Fibroblast of villous mesenchyme (primary cell): ENCODE measurements at regions not wholly inside any gene's neighbourhood (a gene's known extent, or its start where the extent isn't known, plus 50 kb on each side); places are given as distances from the start of the nearest gene placed in this dataset.

Source experiments
- DNase-seq: peaks from one replicate; pipeline ENCODE4 v3.0.0-alpha.2; 2010; ENCODE audit warnings: low read depth
- H3K4me3 ChIP-seq: 2 replicates; pipeline ENCODE4 v1.5.1; 2011; ENCODE audit warnings: low read depth, mild to moderate bottlenecking, low read length
- CTCF ChIP-seq: IDR thresholded peaks from 2 replicates; pipeline ENCODE4 v1.5.1; 2012; ENCODE audit warnings: low read depth, mild to moderate bottlenecking, low read length; ENCODE audit not compliant: insufficient read depth

GRCh38 chr19:28417361-28417760 is 795.6 kb downstream of the UQCRFS1 start:
- no peak overlapping the region for H3K4me3 ChIP-seq
- TF ChIP-seq CTCF, result no peak
- no peak for DNase-seq

- H3K4me3 ChIP-seq, result no peak overlapping the region
- DNase-seq, result no peak
- no peak for TF ChIP-seq CTCF
Measured at GRCh38 chr19:28416245-28416644, 796.7 kb downstream of the UQCRFS1 start.

DNA sequence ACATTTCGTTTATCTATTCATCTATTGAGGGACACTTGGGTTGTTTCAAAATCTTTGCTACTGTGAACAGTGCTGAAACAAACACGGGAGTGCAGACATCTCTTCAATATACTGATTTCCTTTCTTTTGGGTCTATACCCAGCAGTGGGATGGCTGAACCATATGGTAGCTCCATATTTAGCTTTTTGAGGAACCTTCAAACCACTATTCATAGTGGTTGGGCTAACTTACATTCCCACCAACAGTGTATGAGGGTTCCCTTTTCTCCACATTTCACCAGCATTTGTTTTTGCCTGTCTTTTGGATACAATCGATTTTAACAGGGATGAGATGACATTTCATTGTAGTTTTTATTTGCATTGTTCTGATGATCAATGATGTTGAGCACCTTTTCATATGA is 798.2 kb downstream of the UQCRFS1 start:
- no peak for DNase-seq
- no peak overlapping the region for H3K4me3 ChIP-seq
- no peak for TF ChIP-seq CTCF

DNA sequence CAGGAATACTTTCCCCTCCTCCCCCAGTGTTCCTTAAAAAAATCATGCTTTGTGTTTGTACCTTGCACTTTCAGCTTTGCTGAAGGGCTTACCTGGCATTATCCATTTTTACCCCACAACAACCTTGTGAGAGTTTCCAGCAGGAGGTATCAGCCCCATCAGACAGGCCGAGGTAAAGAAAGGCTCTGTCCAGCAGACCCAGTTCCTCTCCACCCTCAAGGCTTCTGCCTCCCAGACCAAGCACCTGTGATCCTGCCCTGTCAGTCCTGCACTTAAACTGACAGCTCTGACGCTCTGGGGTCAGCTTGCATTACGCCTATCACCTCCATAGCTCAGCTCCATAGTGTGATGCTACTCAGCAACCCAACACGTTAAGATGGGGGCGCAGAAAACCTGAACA is 803.1 kb downstream of the UQCRFS1 start:
- H3K4me3 ChIP-seq, result no peak overlapping the region
- DNase-seq, result no peak
- no peak for TF ChIP-seq CTCF

DNA sequence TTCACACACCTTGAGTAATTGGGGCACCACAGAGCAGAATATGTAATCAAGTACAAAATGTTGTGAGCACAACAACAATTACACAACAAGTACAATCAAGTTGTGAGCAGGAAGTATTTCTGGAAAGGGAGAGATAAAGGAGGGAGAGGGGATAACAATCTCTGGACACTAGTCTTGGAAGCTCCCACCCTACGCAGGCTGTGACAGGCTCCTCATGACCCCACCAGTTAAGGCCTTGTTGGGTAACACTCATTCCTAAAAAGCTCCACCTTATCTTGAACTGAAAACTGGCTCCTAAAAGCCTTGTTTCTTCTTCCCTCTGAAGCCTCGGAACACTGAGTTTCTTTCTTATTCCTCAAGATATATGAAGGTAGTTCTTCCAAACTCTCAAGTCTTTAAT is 806.0 kb downstream of the UQCRFS1 start:
- no peak for TF ChIP-seq CTCF
- no peak overlapping the region for H3K4me3 ChIP-seq
- no peak for DNase-seq

DNA sequence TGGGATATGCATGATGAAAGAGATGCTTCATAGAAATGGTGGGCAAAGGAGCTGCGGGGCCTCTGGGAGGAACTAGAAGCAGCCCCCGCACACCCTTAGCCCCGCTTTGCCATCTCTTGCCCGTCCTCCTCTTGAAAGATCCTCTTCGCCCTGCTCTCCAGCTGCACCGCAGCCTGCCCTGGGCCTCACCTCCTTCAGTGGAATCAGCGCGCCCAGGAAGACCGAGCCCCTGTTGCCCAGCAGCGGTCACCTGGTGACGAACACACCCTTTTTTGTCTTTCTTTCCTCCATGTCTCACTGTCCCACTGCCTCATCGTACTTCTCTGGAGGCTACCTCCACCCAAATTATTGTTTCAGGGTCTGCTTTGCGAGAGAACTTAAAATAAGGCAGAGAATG is 807.6 kb downstream of the UQCRFS1 start:
- no peak for TF ChIP-seq CTCF
- H3K4me3 ChIP-seq, result no peak overlapping the region
- DNase-seq, result no peak

- DNase-seq, result no peak
- H3K4me3 ChIP-seq, result no peak overlapping the region
- TF ChIP-seq CTCF, result no peak
Measured at GRCh38 chr19:28404472-28404871, 808.5 kb downstream of the UQCRFS1 start.
